Endodermal cell (in vitro differentiated cells): ENCODE measurements at regions not wholly inside any gene's neighbourhood (a gene's known extent, or its start where the extent isn't known, plus 50 kb on each side); places are given as distances from the start of the nearest gene placed in this dataset.

Source experiments
- DNase-seq: peaks from one replicate; pipeline ENCODE4 v3.0.0-alpha.2; 2017
- H3K27ac ChIP-seq: 2 replicates; pipeline ENCODE4 v1.5.1; 2013; ENCODE audit warnings: mild to moderate bottlenecking, low read depth, low read length, moderate library complexity
- H3K27me3 ChIP-seq: 2 replicates; pipeline ENCODE4 v1.6.1; 2013; ENCODE audit warnings: mild to moderate bottlenecking, low read length, moderate library complexity; ENCODE audit not compliant: insufficient read depth, control insufficient read depth, poor library complexity, severe bottlenecking
- H3K36me3 ChIP-seq: 2 replicates; pipeline ENCODE4 v1.7.0; 2013; ENCODE audit warnings: mild to moderate bottlenecking, low read length, moderate library complexity; ENCODE audit not compliant: control insufficient read depth, insufficient read depth
- H3K4me1 ChIP-seq: one replicate; pipeline ENCODE4 v1.7.0; 2013; ENCODE audit warnings: low read length; ENCODE audit not compliant: control insufficient read depth, insufficient read depth
- H3K4me3 ChIP-seq: 2 replicates; pipeline ENCODE4 v1.5.1; 2013; ENCODE audit warnings: mild to moderate bottlenecking, low read length, moderate library complexity
- H3K9ac ChIP-seq: 2 replicates; pipeline ENCODE4 v1.6.1; 2013; ENCODE audit warnings: mild to moderate bottlenecking, low read length, moderate library complexity; ENCODE audit not compliant: poor library complexity, severe bottlenecking; ENCODE audit errors: extremely low read depth
- H3K9me3 ChIP-seq: 2 replicates; pipeline ENCODE4 v1.6.1; 2013; ENCODE audit warnings: mild to moderate bottlenecking, low read length, moderate library complexity; ENCODE audit not compliant: control insufficient read depth
- H3K27ac Mint-ChIP-seq: 2 replicates; pipeline ENCODE4 v1.8.0; 2020; ENCODE audit warnings: mixed read lengths
- H3K27me3 Mint-ChIP-seq: 2 replicates; pipeline ENCODE4 v1.8.0; 2021; ENCODE audit warnings: mild to moderate bottlenecking, mixed read lengths; ENCODE audit not compliant: insufficient read depth
- H3K36me3 Mint-ChIP-seq: 2 replicates; pipeline ENCODE4 v1.8.0; 2020; ENCODE audit warnings: low read depth, mixed read lengths
- H3K4me1 Mint-ChIP-seq: 2 replicates; pipeline ENCODE4 v1.8.0; 2020; ENCODE audit warnings: mixed read lengths
- H3K4me3 Mint-ChIP-seq: 2 replicates; pipeline ENCODE4 v1.8.0; 2020; ENCODE audit warnings: mild to moderate bottlenecking, moderate library complexity, mixed read lengths
- H3K9me3 Mint-ChIP-seq: 2 replicates; pipeline ENCODE4 v1.8.0; 2020; ENCODE audit warnings: mild to moderate bottlenecking, mixed read lengths
- CTCF ChIP-seq: fragments of 200-600 bp; sonication (generic); conservative IDR thresholded peaks from 2 replicates; pipeline ENCODE4 v1.5.0; 2021; ENCODE audit warnings: antibody characterized with exemption, mild to moderate bottlenecking
- WGBS, 2 experiments: methylation state at CpG; one replicate each; pipeline versions ENCODE4 v1.1.5 to v1.1.7; 2013; ENCODE audit warnings: missing lambda C conversion rate in 2 of 2, mixed read lengths in 1 of 2; ENCODE audit not compliant: insufficient coverage in 1 of 2, insufficient read length in 1 of 2; 5-methylcytosine and 5-hydroxymethylcytosine counted together

DNA sequence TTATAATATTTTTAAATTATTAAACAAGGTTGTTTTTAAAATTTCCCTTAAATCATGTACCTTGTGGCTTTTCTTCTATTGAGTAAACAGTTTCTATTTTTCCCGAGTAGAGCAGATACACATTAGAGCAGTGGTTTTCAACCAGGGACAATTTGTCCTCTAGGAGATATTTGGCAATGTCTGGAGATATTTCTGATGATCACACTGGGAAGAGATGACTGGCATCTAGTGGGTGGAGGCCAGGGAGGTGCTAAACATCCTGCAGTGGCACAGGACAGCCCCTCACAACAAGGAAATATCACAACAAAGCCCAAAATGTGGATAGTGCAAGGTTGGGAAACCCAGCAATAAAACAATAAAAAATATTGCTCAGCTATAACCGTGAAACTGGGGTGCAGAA lies 113.0 kb upstream of the PTPRG start:
- Mint-ChIP-seq H3K27ac (no peak overlapping the region), H3K27me3 (peaks cover 6% of the 10 kb centered on the region), H3K4me1 (no peaks in the 10 kb centered on the region), H3K36me3 (no peaks in the 10 kb centered on the region), H3K9me3 (no peaks in the 10 kb centered on the region), H3K4me3 (no peak overlapping the region)
- Histone ChIP-seq H3K27me3 (peaks cover 10% of the 10 kb centered on the region), H3K4me1 (no peaks in the 10 kb centered on the region), H3K27ac (no peak overlapping the region), H3K9ac (no peak overlapping the region), H3K36me3 (no peaks in the 10 kb centered on the region), H3K9me3 (no peaks in the 10 kb centered on the region), H3K4me3 (no peak overlapping the region)
- 86 to 93% methylated on average over 1 to 2 of the region's 2 CpGs for WGBS, 2 experiments
- no peak for TF ChIP-seq CTCF
- DNase-seq: no peak

GRCh38 chr3:61449327-61450040 lies 111.9 kb upstream of the PTPRG start:
- peaks cover 16% of the 10 kb centered on the region for H3K27me3 ChIP-seq
- no peaks in the 10 kb centered on the region for H3K4me1 Mint-ChIP-seq
- no peaks in the 10 kb centered on the region for H3K9me3 Mint-ChIP-seq
- H3K36me3 Mint-ChIP-seq: no peaks in the 10 kb centered on the region
- H3K36me3 ChIP-seq: no peaks in the 10 kb centered on the region
- no peaks in the 10 kb centered on the region for H3K4me1 ChIP-seq
- no peak overlapping the region for H3K27ac ChIP-seq
- H3K27me3 Mint-ChIP-seq: peaks cover 6% of the 10 kb centered on the region
- H3K9me3 ChIP-seq: no peaks in the 10 kb centered on the region
- no peak for DNase-seq
- H3K27ac Mint-ChIP-seq: no peak overlapping the region
- H3K4me3 ChIP-seq: no peak overlapping the region
- WGBS, 2 experiments: 92 to 100% methylated on average over 1 to 3 of the region's 3 CpGs
- TF ChIP-seq CTCF: no peak
- H3K9ac ChIP-seq: no peak overlapping the region
- H3K4me3 Mint-ChIP-seq: no peak overlapping the region

GRCh38 chr3:61450866-61451265 lies 110.5 kb upstream of the PTPRG start:
- Histone ChIP-seq H3K4me1 (no peaks in the 10 kb centered on the region), H3K27me3 (peaks cover 17% of the 10 kb centered on the region), H3K27ac (no peak overlapping the region), H3K9ac (no peak overlapping the region), H3K36me3 (no peaks in the 10 kb centered on the region), H3K9me3 (no peaks in the 10 kb centered on the region), H3K4me3 (no peak overlapping the region)
- Mint-ChIP-seq H3K27ac (no peak overlapping the region), H3K9me3 (no peaks in the 10 kb centered on the region), H3K4me1 (no peaks in the 10 kb centered on the region), H3K4me3 (no peak overlapping the region), H3K36me3 (no peaks in the 10 kb centered on the region), H3K27me3 (peaks cover 8% of the 10 kb centered on the region)
- no peak for TF ChIP-seq CTCF
- WGBS, 2 experiments: 79 to 100% methylated on average over 1 to 2 of the region's 2 CpGs
- no peak for DNase-seq
